ENCODE measurements at regions not wholly inside any gene's neighbourhood (a gene's known extent, or its start where the extent isn't known, plus 50 kb on each side); places are given as distances from the start of the nearest gene placed in this dataset.

DNA sequence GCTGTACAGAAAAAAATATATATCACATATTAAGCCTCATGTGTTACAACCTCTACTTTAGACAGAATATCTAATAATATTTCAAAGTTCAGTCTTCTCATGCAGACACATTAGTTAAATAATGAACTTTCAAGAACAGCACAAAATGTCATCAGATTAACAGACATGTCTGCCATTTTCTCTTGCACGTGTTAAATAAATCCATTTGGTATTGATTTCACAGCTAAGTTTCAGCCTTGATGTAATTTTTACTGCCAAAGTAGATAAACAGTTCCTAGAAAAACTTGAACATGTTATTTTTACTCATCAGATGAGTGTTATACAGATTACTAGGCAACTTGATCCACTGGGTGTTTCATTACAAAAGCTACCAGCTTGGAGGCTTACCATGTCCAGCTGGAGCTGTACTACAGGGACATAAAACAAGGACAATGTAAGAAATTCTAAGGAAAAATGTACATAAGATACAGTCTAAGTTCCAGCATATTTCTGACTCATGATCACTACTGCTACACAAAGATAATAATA is 290.7 kb upstream of the DDX18 start:
- Histone ChIP-seq H3K9me3 (ENCODE audit: control insufficient read depth in 4 of 4, low read length in 3 of 4) (no peaks in the 10 kb centered on the region), H3K4me3 (ENCODE audit: low read depth in 1 of 3, low read length in 3 of 3) (no peak overlapping the region), H3K27ac (ENCODE audit: low read depth in 1 of 2, low read length in 2 of 2) (no peak overlapping the region), H3K9ac (ENCODE audit: low read depth in 1 of 2, low read length in 2 of 2) (no peak overlapping the region), H3K36me3 (ENCODE audit: control insufficient read depth in 4 of 4, insufficient read depth in 3 of 4, low read depth in 1 of 4, low read length in 3 of 4) (no peaks in the 10 kb centered on the region), H3K4me1 (ENCODE audit: control insufficient read depth in 4 of 4, insufficient read depth in 4 of 4, low read length in 3 of 4) (no peaks in the 10 kb centered on the region), H3K27me3 (ENCODE audit: control insufficient read depth in 4 of 4, insufficient read depth in 4 of 4, low read length in 3 of 4) (no peaks in the 10 kb centered on the region)
- 47% methylated on average over 1 of the region's 1 CpG for WGBS
- no peak for TF ChIP-seq NR2F2 (IDR thresholded peaks at IDR 0.05)
- no peak for TF ChIP-seq HNF4G (IDR thresholded peaks at IDR 0.05)
- TF ChIP-seq TAF1 (conservative IDR thresholded peaks at IDR 0.05): no peak
- no peak for TF ChIP-seq HNF4A (conservative IDR thresholded peaks at IDR 0.05)
- no peak for TF ChIP-seq FOXA2 (IDR thresholded peaks at IDR 0.05)
- TF ChIP-seq, protein P1, sequence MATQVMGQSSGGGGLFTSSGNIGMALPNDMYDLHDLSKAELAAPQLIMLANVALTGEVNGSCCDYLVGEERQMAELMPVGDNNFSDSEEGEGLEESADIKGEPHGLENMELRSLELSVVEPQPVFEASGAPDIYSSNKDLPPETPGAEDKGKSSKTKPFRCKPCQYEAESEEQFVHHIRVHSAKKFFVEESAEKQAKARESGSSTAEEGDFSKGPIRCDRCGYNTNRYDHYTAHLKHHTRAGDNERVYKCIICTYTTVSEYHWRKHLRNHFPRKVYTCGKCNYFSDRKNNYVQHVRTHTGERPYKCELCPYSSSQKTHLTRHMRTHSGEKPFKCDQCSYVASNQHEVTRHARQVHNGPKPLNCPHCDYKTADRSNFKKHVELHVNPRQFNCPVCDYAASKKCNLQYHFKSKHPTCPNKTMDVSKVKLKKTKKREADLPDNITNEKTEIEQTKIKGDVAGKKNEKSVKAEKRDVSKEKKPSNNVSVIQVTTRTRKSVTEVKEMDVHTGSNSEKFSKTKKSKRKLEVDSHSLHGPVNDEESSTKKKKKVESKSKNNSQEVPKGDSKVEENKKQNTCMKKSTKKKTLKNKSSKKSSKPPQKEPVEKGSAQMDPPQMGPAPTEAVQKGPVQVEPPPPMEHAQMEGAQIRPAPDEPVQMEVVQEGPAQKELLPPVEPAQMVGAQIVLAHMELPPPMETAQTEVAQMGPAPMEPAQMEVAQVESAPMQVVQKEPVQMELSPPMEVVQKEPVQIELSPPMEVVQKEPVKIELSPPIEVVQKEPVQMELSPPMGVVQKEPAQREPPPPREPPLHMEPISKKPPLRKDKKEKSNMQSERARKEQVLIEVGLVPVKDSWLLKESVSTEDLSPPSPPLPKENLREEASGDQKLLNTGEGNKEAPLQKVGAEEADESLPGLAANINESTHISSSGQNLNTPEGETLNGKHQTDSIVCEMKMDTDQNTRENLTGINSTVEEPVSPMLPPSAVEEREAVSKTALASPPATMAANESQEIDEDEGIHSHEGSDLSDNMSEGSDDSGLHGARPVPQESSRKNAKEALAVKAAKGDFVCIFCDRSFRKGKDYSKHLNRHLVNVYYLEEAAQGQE (IDR thresholded peaks at IDR 0.05): no peak
- no peak for TF ChIP-seq RXRA (IDR thresholded peaks at IDR 0.05)
- no peak for DNase-seq (ENCODE audit: low spot score)

DNA sequence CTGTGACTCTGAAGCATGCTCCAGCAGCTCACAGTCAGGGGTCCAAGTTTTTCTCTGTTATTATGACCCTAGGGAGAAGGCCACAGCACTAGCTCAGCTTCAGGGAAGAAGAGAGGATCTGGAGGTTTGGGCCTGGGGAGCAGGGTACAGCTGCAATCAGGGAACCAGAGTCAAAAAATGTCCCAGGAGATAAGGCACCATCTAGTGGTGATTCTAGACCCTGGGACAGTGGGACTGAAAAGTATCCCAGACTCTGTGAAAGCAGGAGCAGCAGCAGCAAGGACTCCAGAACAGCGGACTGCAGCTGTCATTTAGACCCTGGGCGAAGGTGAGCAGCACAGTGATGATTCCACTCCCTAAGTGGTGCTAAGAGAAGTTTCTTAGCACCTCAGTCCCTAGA is 278.4 kb upstream of the DDX18 start:
- 38% methylated on average over 2 of the region's 2 CpGs for WGBS
- H3K27me3 ChIP-seq (ENCODE audit: control insufficient read depth in 4 of 4, insufficient read depth in 4 of 4, low read length in 3 of 4): no peaks in the 10 kb centered on the region
- H3K36me3 ChIP-seq (ENCODE audit: control insufficient read depth in 4 of 4, insufficient read depth in 3 of 4, low read depth in 1 of 4, low read length in 3 of 4): no peaks in the 10 kb centered on the region
- H3K9me3 ChIP-seq (ENCODE audit: control insufficient read depth in 4 of 4, low read length in 3 of 4): peaks cover 0 to 2% (median 0%) of the 10 kb centered on the region in 4 donors
- H3K27ac ChIP-seq (ENCODE audit: low read depth in 1 of 2, low read length in 2 of 2): no peak overlapping the region
- no peak overlapping the region for H3K4me3 ChIP-seq (ENCODE audit: low read depth in 1 of 3, low read length in 3 of 3)
- no peak overlapping the region for H3K9ac ChIP-seq (ENCODE audit: low read depth in 1 of 2, low read length in 2 of 2)
- no peak for TF ChIP-seq EGR1 (IDR thresholded peaks at IDR 0.05; ENCODE audit: low read depth in 2 of 2)
- TF ChIP-seq HNF4G (IDR thresholded peaks at IDR 0.05): no peak
- TF ChIP-seq, protein P2, sequence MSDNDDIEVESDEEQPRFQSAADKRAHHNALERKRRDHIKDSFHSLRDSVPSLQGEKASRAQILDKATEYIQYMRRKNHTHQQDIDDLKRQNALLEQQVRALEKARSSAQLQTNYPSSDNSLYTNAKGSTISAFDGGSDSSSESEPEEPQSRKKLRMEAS (IDR thresholded peaks at IDR 0.05): no peak
- TF ChIP-seq NR2F2 (IDR thresholded peaks at IDR 0.05): no peak
- TF ChIP-seq, protein P3, sequence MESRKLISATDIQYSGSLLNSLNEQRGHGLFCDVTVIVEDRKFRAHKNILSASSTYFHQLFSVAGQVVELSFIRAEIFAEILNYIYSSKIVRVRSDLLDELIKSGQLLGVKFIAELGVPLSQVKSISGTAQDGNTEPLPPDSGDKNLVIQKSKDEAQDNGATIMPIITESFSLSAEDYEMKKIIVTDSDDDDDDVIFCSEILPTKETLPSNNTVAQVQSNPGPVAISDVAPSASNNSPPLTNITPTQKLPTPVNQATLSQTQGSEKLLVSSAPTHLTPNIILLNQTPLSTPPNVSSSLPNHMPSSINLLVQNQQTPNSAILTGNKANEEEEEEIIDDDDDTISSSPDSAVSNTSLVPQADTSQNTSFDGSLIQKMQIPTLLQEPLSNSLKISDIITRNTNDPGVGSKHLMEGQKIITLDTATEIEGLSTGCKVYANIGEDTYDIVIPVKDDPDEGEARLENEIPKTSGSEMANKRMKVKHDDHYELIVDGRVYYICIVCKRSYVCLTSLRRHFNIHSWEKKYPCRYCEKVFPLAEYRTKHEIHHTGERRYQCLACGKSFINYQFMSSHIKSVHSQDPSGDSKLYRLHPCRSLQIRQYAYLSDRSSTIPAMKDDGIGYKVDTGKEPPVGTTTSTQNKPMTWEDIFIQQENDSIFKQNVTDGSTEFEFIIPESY (IDR thresholded peaks at IDR 0.05): no peak
- no peak for TF ChIP-seq GABPA (IDR thresholded peaks at IDR 0.05 in 1 of 2, conservative IDR thresholded peaks at IDR 0.05 in 1 of 2)
- TF ChIP-seq, protein P4, sequence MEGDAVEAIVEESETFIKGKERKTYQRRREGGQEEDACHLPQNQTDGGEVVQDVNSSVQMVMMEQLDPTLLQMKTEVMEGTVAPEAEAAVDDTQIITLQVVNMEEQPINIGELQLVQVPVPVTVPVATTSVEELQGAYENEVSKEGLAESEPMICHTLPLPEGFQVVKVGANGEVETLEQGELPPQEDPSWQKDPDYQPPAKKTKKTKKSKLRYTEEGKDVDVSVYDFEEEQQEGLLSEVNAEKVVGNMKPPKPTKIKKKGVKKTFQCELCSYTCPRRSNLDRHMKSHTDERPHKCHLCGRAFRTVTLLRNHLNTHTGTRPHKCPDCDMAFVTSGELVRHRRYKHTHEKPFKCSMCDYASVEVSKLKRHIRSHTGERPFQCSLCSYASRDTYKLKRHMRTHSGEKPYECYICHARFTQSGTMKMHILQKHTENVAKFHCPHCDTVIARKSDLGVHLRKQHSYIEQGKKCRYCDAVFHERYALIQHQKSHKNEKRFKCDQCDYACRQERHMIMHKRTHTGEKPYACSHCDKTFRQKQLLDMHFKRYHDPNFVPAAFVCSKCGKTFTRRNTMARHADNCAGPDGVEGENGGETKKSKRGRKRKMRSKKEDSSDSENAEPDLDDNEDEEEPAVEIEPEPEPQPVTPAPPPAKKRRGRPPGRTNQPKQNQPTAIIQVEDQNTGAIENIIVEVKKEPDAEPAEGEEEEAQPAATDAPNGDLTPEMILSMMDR (IDR thresholded peaks at IDR 0.05; ENCODE audit: low read depth, low read length, missing input control): peak; percentile 19
- TF ChIP-seq RAD21 (IDR thresholded peaks at IDR 0.05): peak in 1 of 2 donors; percentile 60
- TF ChIP-seq RXRA (IDR thresholded peaks at IDR 0.05): no peak
- no peak for TF ChIP-seq FOXA2 (IDR thresholded peaks at IDR 0.05)
- TF ChIP-seq FOXA1 (IDR thresholded peaks at IDR 0.05): no peak
- TF ChIP-seq SP1 (IDR thresholded peaks at IDR 0.05): no peak
- TF ChIP-seq, protein P5, sequence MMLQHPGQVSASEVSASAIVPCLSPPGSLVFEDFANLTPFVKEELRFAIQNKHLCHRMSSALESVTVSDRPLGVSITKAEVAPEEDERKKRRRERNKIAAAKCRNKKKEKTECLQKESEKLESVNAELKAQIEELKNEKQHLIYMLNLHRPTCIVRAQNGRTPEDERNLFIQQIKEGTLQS (IDR thresholded peaks at IDR 0.05): no peak
- TF ChIP-seq YY1 (IDR thresholded peaks at IDR 0.05): no peak
- TF ChIP-seq TAF1 (conservative IDR thresholded peaks at IDR 0.05): no peak
- no peak for TF ChIP-seq HNF4A (conservative IDR thresholded peaks at IDR 0.05)
- H3K4me1 ChIP-seq (ENCODE audit: control insufficient read depth in 4 of 4, insufficient read depth in 4 of 4, low read length in 3 of 4): no peaks in the 10 kb centered on the region
- DNase-seq (ENCODE audit: low spot score): no peak

Data from liver (tissue), 8 donors.